WTC11 (cell line): ENCODE measurements at regions not wholly inside any gene's neighbourhood (a gene's known extent, or its start where the extent isn't known, plus 50 kb on each side); places are given as distances from the start of the nearest gene placed in this dataset.

Source experiments
- ATAC-seq: fragments of 200-7000 bp; cut with Tn5 transposase; 2 replicates; pipeline ENCODE4 v1.10.0; 2021; ENCODE audit warnings: mild to moderate bottlenecking, moderate library complexity
- CTCF ChIA-PET: fragments of 300-600 bp; sonication (Branson Sonifier 250); formaldehyde crosslinking; loops from one replicate; lab custom pipeline; 2021; ENCODE audit warnings: antibody characterized with exemption; lab: Charles Lee
- POLR2A ChIA-PET: fragments of 350-600 bp; sonication (Branson Sonifier 250); formaldehyde crosslinking; loops from one replicate; lab custom pipeline; 2021; ENCODE audit warnings: antibody characterized with exemption; lab: Charles Lee
- DNase-seq: peaks from one replicate; pipeline ENCODE4 v3.0.0; 2021; ENCODE audit warnings: low spot score
- H3K27ac Mint-ChIP-seq: 2 replicates; pipeline ENCODE4 v1.8.0; 2021; ENCODE audit warnings: mixed read lengths
- H3K27me3 Mint-ChIP-seq: 2 replicates; pipeline ENCODE4 v1.8.0; 2021; ENCODE audit warnings: low read depth, mild to moderate bottlenecking, moderate library complexity, mixed read lengths
- H3K36me3 Mint-ChIP-seq: 2 replicates; pipeline ENCODE4 v1.8.0; 2021; ENCODE audit warnings: mixed read lengths
- H3K4me1 Mint-ChIP-seq: 2 replicates; pipeline ENCODE4 v1.8.0; 2022; ENCODE audit warnings: mixed read lengths
- H3K4me3 Mint-ChIP-seq: 2 replicates; pipeline ENCODE4 v1.8.0; 2021; ENCODE audit warnings: mild to moderate bottlenecking, moderate library complexity, mixed read lengths
- H3K9me3 Mint-ChIP-seq: 2 replicates; pipeline ENCODE4 v1.8.0; 2021; ENCODE audit warnings: mixed read lengths
- CREB1 ChIP-seq: sonication (generic); formaldehyde crosslinking; IDR thresholded peaks from 2 replicates; pipeline ENCODE4 v1.8.0; 2023; ENCODE audit warnings: mild to moderate bottlenecking, missing genetic modification reagents
- ETV6 ChIP-seq: sonication (generic); formaldehyde crosslinking; IDR thresholded peaks from 2 replicates; pipeline ENCODE4 v1.8.1; 2022; ENCODE audit warnings: mild to moderate bottlenecking, missing genetic modification reagents
- IRF2 ChIP-seq: sonication (generic); formaldehyde crosslinking; IDR thresholded peaks from 2 replicates; pipeline ENCODE4 v1.8.0; 2022; ENCODE audit warnings: low read depth, missing genetic modification reagents, borderline replicate concordance
- KAT7 ChIP-seq: sonication (generic); formaldehyde crosslinking; IDR thresholded peaks from 2 replicates; pipeline ENCODE4 v1.8.1; 2023; ENCODE audit warnings: missing genetic modification reagents, mild to moderate bottlenecking, borderline replicate concordance
- NFE2L1 ChIP-seq: sonication (generic); formaldehyde crosslinking; IDR thresholded peaks from 2 replicates; pipeline ENCODE4 v1.8.1; 2023; ENCODE audit warnings: missing genetic modification reagents
- NR3C1 ChIP-seq: sonication (generic); formaldehyde crosslinking; conservative IDR thresholded peaks from 2 replicates; pipeline ENCODE4 v1.8.1; 2023; ENCODE audit warnings: low read depth, mild to moderate bottlenecking, missing genetic modification reagents
- RELA ChIP-seq: sonication (generic); formaldehyde crosslinking; IDR thresholded peaks from 2 replicates; pipeline ENCODE4 v1.8.1; 2022; ENCODE audit warnings: missing genetic modification reagents, mild to moderate bottlenecking, borderline replicate concordance
- SOX15 ChIP-seq: fragments of 250-450 bp; sonication (Bioruptor Pico); IDR thresholded peaks from 2 replicates; pipeline ENCODE4 v1.9.0; 2021; ENCODE audit warnings: mild to moderate bottlenecking
- SP1 ChIP-seq: sonication (generic); formaldehyde crosslinking; conservative IDR thresholded peaks from 2 replicates; pipeline ENCODE4 v1.8.1; 2022; ENCODE audit warnings: missing genetic modification reagents
- TCF7 ChIP-seq: sonication (generic); formaldehyde crosslinking; IDR thresholded peaks from 2 replicates; pipeline ENCODE4 v1.8.0; 2022; ENCODE audit warnings: mild to moderate bottlenecking, low read depth, missing genetic modification reagents, moderate library complexity
- TP53 ChIP-seq: sonication (generic); formaldehyde crosslinking; IDR thresholded peaks from 2 replicates; pipeline ENCODE4 v1.8.1; 2023; ENCODE audit warnings: mild to moderate bottlenecking, missing genetic modification reagents
- ZBTB21 ChIP-seq: sonication (generic); formaldehyde crosslinking; IDR thresholded peaks from 2 replicates; pipeline ENCODE4 v1.8.1; 2023; ENCODE audit warnings: mild to moderate bottlenecking, missing genetic modification reagents, borderline replicate concordance
- TF ChIP-seq, protein P1 (sequence below): sonication (generic); formaldehyde crosslinking; IDR thresholded peaks from 2 replicates; pipeline ENCODE4 v1.8.0; 2023; ENCODE audit warnings: mild to moderate bottlenecking, missing genetic modification reagents
- TF ChIP-seq, protein P2 (sequence below): sonication (generic); formaldehyde crosslinking; IDR thresholded peaks from 2 replicates; pipeline ENCODE4 v1.8.1; 2023; ENCODE audit warnings: mild to moderate bottlenecking, missing genetic modification reagents, moderate library complexity
- TF ChIP-seq, protein P3 (sequence below): sonication (generic); formaldehyde crosslinking; conservative IDR thresholded peaks from 2 replicates; pipeline ENCODE4 v1.8.1; 2023; ENCODE audit warnings: mild to moderate bottlenecking, low read depth, missing genetic modification reagents, moderate library complexity
- TF ChIP-seq, protein P4 (sequence below): fragments of 250-450 bp; sonication (Bioruptor Pico); IDR thresholded peaks from 2 replicates; pipeline ENCODE4 v1.9.0; 2021; ENCODE audit warnings: mild to moderate bottlenecking, borderline replicate concordance
- TF ChIP-seq, protein P5 (sequence below): sonication (generic); formaldehyde crosslinking; IDR thresholded peaks from 2 replicates; pipeline ENCODE4 v1.8.1; 2022; ENCODE audit warnings: low read depth, missing genetic modification reagents, borderline replicate concordance
- TF ChIP-seq, protein P6 (sequence below): sonication (generic); formaldehyde crosslinking; conservative IDR thresholded peaks from 2 replicates; pipeline ENCODE4 v1.8.1; 2022; ENCODE audit warnings: mild to moderate bottlenecking, missing genetic modification reagents

DNA sequence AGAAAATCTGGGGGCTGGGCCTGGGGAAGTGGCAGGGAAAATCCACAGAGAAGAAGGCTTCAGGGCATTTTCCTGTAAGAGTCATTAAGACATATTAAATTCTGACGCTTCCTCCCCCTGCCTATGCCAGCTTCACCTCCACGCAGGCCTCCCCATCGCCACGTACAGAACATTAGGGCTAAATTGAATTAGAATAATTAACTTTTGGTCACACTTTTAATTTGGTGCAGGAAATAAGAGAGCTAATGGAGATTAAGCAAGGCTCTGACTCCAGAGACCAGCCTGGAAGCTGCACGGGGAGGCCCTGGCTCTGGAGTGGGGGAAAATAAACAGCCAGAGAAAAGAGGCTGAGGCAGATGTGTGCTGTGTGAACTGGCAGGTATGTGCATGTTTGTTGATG is 148.0 kb downstream of the CCT6B start (continued):
- TF ChIP-seq KAT7 (no peak), SP1 (no peak)

DNA sequence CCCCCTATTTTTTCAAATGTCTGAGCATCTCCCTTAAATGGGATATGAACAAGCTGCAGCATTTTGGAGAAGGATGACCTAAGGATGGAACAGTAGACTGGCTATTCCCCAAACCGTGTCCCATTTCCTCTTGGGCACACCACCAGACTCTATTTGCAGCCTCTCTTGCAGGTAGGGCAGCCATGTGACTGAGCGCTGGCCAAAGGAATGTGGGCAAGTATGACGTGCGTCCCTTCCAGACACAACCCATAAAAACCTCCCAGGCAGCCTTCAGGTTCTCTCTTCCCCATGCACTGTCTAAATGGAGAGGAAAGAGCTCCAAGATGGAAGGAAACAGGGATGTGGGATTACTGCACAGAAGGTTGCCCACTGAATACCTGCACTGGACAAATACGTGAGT is 149.7 kb downstream of the CCT6B start:
- ATAC-seq: no peak
- POLR2A ChIA-PET: no interaction called here
- TF ChIP-seq RELA (no peak), ETV6 (CRISPR knock-in tag) (no peak), TCF7 (CRISPR knock-in tag) (no peak), NFE2L1 (CRISPR knock-in tag) (no peak), IRF2 (CRISPR knock-in tag) (no peak), CREB1 (CRISPR knock-in tag) (no peak)
- TF ChIP-seq, protein P1, sequence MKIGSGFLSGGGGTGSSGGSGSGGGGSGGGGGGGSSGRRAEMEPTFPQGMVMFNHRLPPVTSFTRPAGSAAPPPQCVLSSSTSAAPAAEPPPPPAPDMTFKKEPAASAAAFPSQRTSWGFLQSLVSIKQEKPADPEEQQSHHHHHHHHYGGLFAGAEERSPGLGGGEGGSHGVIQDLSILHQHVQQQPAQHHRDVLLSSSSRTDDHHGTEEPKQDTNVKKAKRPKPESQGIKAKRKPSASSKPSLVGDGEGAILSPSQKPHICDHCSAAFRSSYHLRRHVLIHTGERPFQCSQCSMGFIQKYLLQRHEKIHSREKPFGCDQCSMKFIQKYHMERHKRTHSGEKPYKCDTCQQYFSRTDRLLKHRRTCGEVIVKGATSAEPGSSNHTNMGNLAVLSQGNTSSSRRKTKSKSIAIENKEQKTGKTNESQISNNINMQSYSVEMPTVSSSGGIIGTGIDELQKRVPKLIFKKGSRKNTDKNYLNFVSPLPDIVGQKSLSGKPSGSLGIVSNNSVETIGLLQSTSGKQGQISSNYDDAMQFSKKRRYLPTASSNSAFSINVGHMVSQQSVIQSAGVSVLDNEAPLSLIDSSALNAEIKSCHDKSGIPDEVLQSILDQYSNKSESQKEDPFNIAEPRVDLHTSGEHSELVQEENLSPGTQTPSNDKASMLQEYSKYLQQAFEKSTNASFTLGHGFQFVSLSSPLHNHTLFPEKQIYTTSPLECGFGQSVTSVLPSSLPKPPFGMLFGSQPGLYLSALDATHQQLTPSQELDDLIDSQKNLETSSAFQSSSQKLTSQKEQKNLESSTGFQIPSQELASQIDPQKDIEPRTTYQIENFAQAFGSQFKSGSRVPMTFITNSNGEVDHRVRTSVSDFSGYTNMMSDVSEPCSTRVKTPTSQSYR (CRISPR knock-in tag): no peak
- TF ChIP-seq, protein P2, sequence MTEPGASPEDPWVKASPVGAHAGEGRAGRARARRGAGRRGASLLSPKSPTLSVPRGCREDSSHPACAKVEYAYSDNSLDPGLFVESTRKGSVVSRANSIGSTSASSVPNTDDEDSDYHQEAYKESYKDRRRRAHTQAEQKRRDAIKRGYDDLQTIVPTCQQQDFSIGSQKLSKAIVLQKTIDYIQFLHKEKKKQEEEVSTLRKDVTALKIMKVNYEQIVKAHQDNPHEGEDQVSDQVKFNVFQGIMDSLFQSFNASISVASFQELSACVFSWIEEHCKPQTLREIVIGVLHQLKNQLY: no peak
- TF ChIP-seq, protein P3, sequence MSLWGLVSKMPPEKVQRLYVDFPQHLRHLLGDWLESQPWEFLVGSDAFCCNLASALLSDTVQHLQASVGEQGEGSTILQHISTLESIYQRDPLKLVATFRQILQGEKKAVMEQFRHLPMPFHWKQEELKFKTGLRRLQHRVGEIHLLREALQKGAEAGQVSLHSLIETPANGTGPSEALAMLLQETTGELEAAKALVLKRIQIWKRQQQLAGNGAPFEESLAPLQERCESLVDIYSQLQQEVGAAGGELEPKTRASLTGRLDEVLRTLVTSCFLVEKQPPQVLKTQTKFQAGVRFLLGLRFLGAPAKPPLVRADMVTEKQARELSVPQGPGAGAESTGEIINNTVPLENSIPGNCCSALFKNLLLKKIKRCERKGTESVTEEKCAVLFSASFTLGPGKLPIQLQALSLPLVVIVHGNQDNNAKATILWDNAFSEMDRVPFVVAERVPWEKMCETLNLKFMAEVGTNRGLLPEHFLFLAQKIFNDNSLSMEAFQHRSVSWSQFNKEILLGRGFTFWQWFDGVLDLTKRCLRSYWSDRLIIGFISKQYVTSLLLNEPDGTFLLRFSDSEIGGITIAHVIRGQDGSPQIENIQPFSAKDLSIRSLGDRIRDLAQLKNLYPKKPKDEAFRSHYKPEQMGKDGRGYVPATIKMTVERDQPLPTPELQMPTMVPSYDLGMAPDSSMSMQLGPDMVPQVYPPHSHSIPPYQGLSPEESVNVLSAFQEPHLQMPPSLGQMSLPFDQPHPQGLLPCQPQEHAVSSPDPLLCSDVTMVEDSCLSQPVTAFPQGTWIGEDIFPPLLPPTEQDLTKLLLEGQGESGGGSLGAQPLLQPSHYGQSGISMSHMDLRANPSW (CRISPR knock-in tag): no peak
- peaks cover 30% of the 10 kb centered on the region for H3K27me3 Mint-ChIP-seq
- H3K27ac Mint-ChIP-seq: no peak overlapping the region
- H3K4me3 Mint-ChIP-seq: no peak overlapping the region
- no peaks in the 10 kb centered on the region for H3K9me3 Mint-ChIP-seq
- CTCF ChIA-PET: no interaction called here
- DNase-seq: no peak
- H3K36me3 Mint-ChIP-seq: no peaks in the 10 kb centered on the region
- H3K4me1 Mint-ChIP-seq: peaks cover 25% of the 10 kb centered on the region

DNA sequence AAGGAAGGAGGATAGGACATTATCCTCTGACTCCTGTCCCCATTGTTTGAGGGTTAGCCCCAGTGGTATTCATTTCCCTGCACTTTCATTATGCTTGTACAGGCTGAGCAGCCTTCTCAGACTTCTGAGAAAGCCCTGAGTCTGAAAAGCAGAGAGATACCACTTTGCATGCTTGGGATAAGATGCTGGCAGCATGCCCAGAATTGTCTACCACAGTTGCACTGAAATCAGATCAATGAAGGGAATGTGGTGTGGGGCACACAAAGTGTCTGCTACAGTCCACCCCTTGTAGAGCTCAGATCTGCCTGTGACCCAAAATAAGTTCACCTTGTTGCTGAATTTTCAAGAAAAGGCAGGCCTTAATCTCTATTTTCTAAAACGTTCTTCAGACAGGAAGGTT is 160.6 kb downstream of the CCT6B start:
- no peak for TF ChIP-seq ZBTB21 (CRISPR knock-in tag)
- no peak for TF ChIP-seq SOX15
- TF ChIP-seq TP53 (CRISPR knock-in tag): no peak
- TF ChIP-seq SP1: no peak
- H3K36me3 Mint-ChIP-seq: 0 out of 2 replicates have a peak, but pooled peaks cover 8% of the 10 kb centered on the region
- DNase-seq (no peak), ATAC-seq (no peak)
- peaks cover 98% of the 10 kb centered on the region for H3K27me3 Mint-ChIP-seq
- no peak overlapping the region for H3K27ac Mint-ChIP-seq
- peaks cover 23% of the 10 kb centered on the region for H3K9me3 Mint-ChIP-seq
- no peak overlapping the region for H3K4me3 Mint-ChIP-seq
- CTCF ChIA-PET: no interaction called here
- H3K4me1 Mint-ChIP-seq: peaks cover 19% of the 10 kb centered on the region
- POLR2A ChIA-PET: no interaction called here

DNA sequence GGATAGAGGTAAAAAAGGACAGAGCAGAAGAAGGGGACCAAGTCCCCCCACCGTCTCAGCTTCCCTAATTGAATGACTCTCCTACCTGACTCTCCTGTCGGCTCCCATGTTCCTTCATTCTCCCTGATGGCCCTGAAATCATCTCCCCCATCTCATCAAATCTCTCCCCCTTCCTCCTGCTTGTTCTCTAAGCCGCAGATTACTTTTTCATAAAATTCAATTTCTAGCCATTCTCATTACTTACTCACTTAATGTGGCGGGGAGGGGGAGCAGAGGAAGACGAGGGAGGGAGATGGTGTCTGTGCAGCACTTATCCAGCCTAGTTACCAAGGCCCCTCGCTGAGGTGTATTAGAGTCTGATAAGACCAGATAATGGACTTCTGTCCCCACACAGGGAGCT is 161.5 kb downstream of the CCT6B start:
- H3K36me3 Mint-ChIP-seq: 0 out of 2 replicates have a peak, but pooled peaks cover 8% of the 10 kb centered on the region
- ChIA-PET CTCF (no interaction called here), POLR2A (no interaction called here)
- no peak overlapping the region for H3K4me3 Mint-ChIP-seq
- H3K4me1 Mint-ChIP-seq: peaks cover 19% of the 10 kb centered on the region
- no peak overlapping the region for H3K27ac Mint-ChIP-seq
- ATAC-seq (no peak), DNase-seq (no peak)
- peaks cover 23% of the 10 kb centered on the region for H3K9me3 Mint-ChIP-seq
- H3K27me3 Mint-ChIP-seq: peaks cover 98% of the 10 kb centered on the region
- TF ChIP-seq NR3C1: no peak
- TF ChIP-seq, protein P4, sequence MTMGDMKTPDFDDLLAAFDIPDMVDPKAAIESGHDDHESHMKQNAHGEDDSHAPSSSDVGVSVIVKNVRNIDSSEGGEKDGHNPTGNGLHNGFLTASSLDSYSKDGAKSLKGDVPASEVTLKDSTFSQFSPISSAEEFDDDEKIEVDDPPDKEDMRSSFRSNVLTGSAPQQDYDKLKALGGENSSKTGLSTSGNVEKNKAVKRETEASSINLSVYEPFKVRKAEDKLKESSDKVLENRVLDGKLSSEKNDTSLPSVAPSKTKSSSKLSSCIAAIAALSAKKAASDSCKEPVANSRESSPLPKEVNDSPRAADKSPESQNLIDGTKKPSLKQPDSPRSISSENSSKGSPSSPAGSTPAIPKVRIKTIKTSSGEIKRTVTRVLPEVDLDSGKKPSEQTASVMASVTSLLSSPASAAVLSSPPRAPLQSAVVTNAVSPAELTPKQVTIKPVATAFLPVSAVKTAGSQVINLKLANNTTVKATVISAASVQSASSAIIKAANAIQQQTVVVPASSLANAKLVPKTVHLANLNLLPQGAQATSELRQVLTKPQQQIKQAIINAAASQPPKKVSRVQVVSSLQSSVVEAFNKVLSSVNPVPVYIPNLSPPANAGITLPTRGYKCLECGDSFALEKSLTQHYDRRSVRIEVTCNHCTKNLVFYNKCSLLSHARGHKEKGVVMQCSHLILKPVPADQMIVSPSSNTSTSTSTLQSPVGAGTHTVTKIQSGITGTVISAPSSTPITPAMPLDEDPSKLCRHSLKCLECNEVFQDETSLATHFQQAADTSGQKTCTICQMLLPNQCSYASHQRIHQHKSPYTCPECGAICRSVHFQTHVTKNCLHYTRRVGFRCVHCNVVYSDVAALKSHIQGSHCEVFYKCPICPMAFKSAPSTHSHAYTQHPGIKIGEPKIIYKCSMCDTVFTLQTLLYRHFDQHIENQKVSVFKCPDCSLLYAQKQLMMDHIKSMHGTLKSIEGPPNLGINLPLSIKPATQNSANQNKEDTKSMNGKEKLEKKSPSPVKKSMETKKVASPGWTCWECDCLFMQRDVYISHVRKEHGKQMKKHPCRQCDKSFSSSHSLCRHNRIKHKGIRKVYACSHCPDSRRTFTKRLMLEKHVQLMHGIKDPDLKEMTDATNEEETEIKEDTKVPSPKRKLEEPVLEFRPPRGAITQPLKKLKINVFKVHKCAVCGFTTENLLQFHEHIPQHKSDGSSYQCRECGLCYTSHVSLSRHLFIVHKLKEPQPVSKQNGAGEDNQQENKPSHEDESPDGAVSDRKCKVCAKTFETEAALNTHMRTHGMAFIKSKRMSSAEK (CRISPR knock-in tag): no peak
- TF ChIP-seq, protein P5, sequence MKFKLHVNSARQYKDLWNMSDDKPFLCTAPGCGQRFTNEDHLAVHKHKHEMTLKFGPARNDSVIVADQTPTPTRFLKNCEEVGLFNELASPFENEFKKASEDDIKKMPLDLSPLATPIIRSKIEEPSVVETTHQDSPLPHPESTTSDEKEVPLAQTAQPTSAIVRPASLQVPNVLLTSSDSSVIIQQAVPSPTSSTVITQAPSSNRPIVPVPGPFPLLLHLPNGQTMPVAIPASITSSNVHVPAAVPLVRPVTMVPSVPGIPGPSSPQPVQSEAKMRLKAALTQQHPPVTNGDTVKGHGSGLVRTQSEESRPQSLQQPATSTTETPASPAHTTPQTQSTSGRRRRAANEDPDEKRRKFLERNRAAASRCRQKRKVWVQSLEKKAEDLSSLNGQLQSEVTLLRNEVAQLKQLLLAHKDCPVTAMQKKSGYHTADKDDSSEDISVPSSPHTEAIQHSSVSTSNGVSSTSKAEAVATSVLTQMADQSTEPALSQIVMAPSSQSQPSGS (CRISPR knock-in tag): no peak
- TF ChIP-seq SP1: no peak
- TF ChIP-seq, protein P6, sequence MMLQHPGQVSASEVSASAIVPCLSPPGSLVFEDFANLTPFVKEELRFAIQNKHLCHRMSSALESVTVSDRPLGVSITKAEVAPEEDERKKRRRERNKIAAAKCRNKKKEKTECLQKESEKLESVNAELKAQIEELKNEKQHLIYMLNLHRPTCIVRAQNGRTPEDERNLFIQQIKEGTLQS: no peak
